Erythroblast (primary cell): ENCODE measurements at regions not wholly inside any gene's neighbourhood (a gene's known extent, or its start where the extent isn't known, plus 50 kb on each side); places are given as distances from the start of the nearest gene placed in this dataset.

Experiments used
- GATA1 ChIP-seq: IDR thresholded peaks from 2 replicates; pipeline ENCODE4 v1.6.1; 2011; ENCODE audit warnings: low read depth, mild to moderate bottlenecking, control low read depth, low read length, moderate library complexity
- POLR2A ChIP-seq: IDR thresholded peaks from 2 replicates; pipeline ENCODE4 v1.6.1; 2011; ENCODE audit warnings: mild to moderate bottlenecking, low read length

- no peak for TF ChIP-seq POLR2A
- TF ChIP-seq GATA1: no peak
Observed at GRCh38 chr3:59464187-59464586, 414.4 kb upstream of the CFAP20DC start.
